Osteoblast (primary cell): ENCODE measurements at regions not wholly inside any gene's neighbourhood (a gene's known extent, or its start where the extent isn't known, plus 50 kb on each side); places are given as distances from the start of the nearest gene placed in this dataset.
"Not testable (repeated sequence)": the region's sequence is repeated elsewhere in the genome, so short reads cannot be mapped to it uniquely, and the experiment has no call there.

Experiments
- DNase-seq: peaks from one replicate; pipeline ENCODE4 v3.0.0; 2011; ENCODE audit warnings: low spot score, mixed read lengths; ENCODE audit not compliant: insufficient read length; ENCODE audit errors: missing footprints
- H2AFZ ChIP-seq: 2 replicates; pipeline ENCODE4 v1.6.0; 2011; ENCODE audit warnings: mild to moderate bottlenecking, low read length
- H3K27ac ChIP-seq: 2 replicates; pipeline ENCODE4 v1.5.1; 2011; ENCODE audit warnings: mild to moderate bottlenecking, low read depth, low read length, moderate library complexity
- H3K27me3 ChIP-seq: 2 replicates; pipeline ENCODE4 v1.6.0; 2012; ENCODE audit warnings: mild to moderate bottlenecking, control low read depth, inconsistent platforms, low read length, moderate library complexity; ENCODE audit not compliant: insufficient read depth
- H3K36me3 ChIP-seq: 2 replicates; pipeline ENCODE4 v1.5.1; 2011; ENCODE audit warnings: mild to moderate bottlenecking, low read length, control low read depth, moderate library complexity; ENCODE audit not compliant: insufficient read depth
- H3K4me1 ChIP-seq: 2 replicates; pipeline ENCODE4 v1.5.1; 2011; ENCODE audit warnings: mild to moderate bottlenecking, low read length, control low read depth, moderate library complexity; ENCODE audit not compliant: insufficient read depth
- H3K4me2 ChIP-seq: 2 replicates; pipeline ENCODE4 v1.6.0; 2011; ENCODE audit warnings: mild to moderate bottlenecking, low read length; ENCODE audit not compliant: insufficient read depth
- H3K4me3 ChIP-seq: fragments of 200-600 bp; sonication (generic); 3 replicates; pipeline ENCODE4 v1.5.1; 2012; ENCODE audit warnings: mild to moderate bottlenecking, low read length, inconsistent platforms; ENCODE audit not compliant: insufficient read depth
- H3K79me2 ChIP-seq: 2 replicates; pipeline ENCODE4 v1.6.0; 2012; ENCODE audit warnings: mild to moderate bottlenecking, low read length, control low read depth, inconsistent platforms; ENCODE audit not compliant: insufficient read depth
- H3K9me3 ChIP-seq: 2 replicates; pipeline ENCODE4 v1.5.1; 2011; ENCODE audit warnings: low read depth, low read length, control low read depth
- H4K20me1 ChIP-seq: 2 replicates; pipeline ENCODE4 v1.6.0; 2012; ENCODE audit warnings: mild to moderate bottlenecking, low read length, control low read depth; ENCODE audit not compliant: insufficient read depth
- TF ChIP-seq, protein P1 (sequence below): IDR thresholded peaks from 2 replicates; pipeline ENCODE4 v1.5.1; 2011; ENCODE audit warnings: mild to moderate bottlenecking, low read depth, low read length, moderate library complexity; ENCODE audit errors: extremely low read depth

DNA sequence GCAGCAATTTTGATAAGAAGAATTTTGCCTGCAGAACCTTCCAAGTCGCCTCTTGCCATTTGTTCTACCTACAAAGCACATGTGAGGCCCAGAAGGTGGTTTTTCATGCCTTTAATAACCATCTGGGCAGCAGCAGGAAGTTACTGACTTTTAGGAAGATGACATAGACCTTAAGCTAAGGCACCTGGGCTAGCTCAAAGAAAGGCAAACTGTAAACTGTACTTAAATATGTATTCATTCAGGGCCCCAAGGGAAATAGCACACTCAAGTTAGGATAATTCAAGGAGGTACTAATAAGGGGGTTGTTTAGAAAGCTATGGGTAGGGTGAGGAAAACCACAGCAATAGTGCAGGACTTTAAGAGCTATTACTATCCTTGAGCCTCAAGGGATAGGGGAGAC is 57.3 kb upstream of the HSPB3 start:
- TF ChIP-seq, protein P1, sequence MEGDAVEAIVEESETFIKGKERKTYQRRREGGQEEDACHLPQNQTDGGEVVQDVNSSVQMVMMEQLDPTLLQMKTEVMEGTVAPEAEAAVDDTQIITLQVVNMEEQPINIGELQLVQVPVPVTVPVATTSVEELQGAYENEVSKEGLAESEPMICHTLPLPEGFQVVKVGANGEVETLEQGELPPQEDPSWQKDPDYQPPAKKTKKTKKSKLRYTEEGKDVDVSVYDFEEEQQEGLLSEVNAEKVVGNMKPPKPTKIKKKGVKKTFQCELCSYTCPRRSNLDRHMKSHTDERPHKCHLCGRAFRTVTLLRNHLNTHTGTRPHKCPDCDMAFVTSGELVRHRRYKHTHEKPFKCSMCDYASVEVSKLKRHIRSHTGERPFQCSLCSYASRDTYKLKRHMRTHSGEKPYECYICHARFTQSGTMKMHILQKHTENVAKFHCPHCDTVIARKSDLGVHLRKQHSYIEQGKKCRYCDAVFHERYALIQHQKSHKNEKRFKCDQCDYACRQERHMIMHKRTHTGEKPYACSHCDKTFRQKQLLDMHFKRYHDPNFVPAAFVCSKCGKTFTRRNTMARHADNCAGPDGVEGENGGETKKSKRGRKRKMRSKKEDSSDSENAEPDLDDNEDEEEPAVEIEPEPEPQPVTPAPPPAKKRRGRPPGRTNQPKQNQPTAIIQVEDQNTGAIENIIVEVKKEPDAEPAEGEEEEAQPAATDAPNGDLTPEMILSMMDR, result no peak
- no peaks in the 10 kb centered on the region for H4K20me1 ChIP-seq
- no peak for DNase-seq

DNA sequence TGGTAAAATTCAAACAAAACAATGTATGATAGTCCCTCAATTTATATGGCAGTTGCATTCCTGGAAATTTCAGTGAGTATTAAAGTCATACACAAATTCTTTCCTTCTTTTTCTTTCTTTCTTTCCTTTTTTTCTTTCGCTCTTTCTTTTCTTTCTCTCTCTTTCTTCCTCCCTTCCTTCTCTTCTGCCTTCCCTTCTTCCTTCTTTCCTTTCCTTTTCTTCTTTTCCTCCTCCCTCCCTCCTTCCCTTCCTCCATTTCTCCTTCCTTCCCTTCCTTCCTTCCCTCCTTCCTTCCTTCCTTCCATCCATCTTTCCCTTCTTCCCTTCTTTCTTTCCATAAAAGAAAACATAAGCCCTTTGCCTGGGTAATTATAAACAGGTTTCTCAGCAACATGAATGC is 58.1 kb upstream of the HSPB3 start:
- Histone ChIP-seq H3K27ac (no peak overlapping the region), H4K20me1 (no peaks in the 10 kb centered on the region), H3K27me3 (no peaks in the 10 kb centered on the region), H3K79me2 (no peaks in the 10 kb centered on the region), H3K4me2 (no peak overlapping the region), H3K4me3 (no peak overlapping the region), H3K4me1 (no peaks in the 10 kb centered on the region), H2AFZ (no peak overlapping the region), H3K9me3 (no peaks in the 10 kb centered on the region), H3K36me3 (no peaks in the 10 kb centered on the region)
- TF ChIP-seq, protein P1, result no peak
- DNase-seq, result no peak

More for the DNA sequence above, 57.3 kb upstream of the HSPB3 start:
- no peaks in the 10 kb centered on the region for H3K36me3 ChIP-seq
- H3K4me2 ChIP-seq, result no peak overlapping the region
- no peaks in the 10 kb centered on the region for H3K27me3 ChIP-seq
- H3K4me3 ChIP-seq, result no peak overlapping the region
- H3K27ac ChIP-seq, result no peak overlapping the region
- H2AFZ ChIP-seq, result no peak overlapping the region
- H3K4me1 ChIP-seq, result no peaks in the 10 kb centered on the region
- no peaks in the 10 kb centered on the region for H3K9me3 ChIP-seq
- H3K79me2 ChIP-seq, result no peaks in the 10 kb centered on the region

DNA sequence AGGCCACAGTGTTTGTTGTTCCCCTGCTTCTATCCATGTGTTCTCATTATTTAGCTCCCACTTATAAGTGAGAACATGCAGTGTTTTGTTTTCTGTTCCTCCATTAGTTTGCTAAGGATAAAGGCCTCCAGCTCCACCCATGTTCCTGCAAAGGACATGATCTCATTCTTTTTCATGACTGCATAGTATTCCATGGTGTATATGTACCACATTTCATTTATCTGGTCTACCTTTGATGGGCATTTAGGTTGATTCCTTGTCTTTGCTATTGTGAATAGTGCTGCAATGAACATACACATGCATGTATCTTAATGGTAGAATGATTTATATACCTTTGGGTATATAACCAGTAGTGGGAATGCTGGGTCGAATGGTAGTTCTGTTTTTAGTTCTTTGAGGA is 62.5 kb upstream of the HSPB3 start:
- H3K4me2 ChIP-seq, DNase-seq, H3K9me3 ChIP-seq, H3K4me1 ChIP-seq, H4K20me1 ChIP-seq, H3K4me3 ChIP-seq, H3K27me3 ChIP-seq, H2AFZ ChIP-seq, H3K27ac ChIP-seq, H3K79me2 ChIP-seq, H3K36me3 ChIP-seq: not testable (repeated sequence)

DNA sequence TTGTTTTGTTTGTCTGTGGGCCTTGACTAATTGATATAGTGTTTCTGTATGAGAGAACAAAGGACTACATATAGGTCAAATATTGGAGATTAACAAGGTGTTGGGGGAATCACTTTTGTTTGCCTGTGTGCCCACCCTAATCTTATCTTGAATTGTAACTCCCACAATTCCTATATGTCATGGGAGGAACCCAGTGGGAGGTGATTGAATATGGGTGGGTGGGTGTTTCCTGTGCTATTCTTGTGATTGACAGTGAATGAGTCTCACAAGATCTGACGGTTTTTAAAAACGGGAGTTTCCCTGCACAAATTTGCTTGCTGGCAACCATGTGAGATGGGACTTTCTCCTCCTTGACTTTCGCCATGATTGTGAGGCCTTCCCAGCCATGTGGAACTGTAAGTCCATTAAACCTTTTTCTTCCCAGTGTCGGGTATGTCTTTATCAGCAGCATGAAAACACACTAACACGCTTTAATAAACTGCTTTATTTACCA is 64.9 kb upstream of the HSPB3 start:
- no peaks in the 10 kb centered on the region for H3K9me3 ChIP-seq
- no peaks in the 10 kb centered on the region for H3K79me2 ChIP-seq
- no peak overlapping the region for H3K27ac ChIP-seq
- no peaks in the 10 kb centered on the region for H4K20me1 ChIP-seq
- TF ChIP-seq, protein P1, result no peak
- peaks cover 15% of the 10 kb centered on the region for H3K4me1 ChIP-seq
- no peak for DNase-seq
- H3K4me3 ChIP-seq, result no peak overlapping the region
- no peaks in the 10 kb centered on the region for H3K36me3 ChIP-seq
- H2AFZ ChIP-seq, result no peak overlapping the region
- no peak overlapping the region for H3K4me2 ChIP-seq
- no peaks in the 10 kb centered on the region for H3K27me3 ChIP-seq

DNA sequence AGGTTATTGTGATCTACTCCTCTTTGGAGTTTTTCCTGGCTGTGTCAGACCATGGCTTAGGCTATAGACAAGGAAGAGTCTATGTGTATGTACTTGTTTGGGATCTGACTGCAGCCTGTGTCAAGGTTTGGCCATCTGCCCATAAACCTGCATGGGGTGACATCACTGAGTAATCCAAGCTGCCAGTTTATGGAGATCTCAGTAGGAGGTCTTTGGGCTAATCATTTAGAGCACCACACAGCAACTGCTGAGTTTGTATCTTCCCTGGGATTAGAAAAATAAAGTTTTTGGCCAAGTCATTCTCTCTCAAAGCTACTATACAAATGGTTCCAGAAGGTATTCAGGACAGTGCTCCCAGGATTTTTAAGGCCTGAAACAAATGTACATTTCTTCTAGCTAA is 65.5 kb upstream of the HSPB3 start:
- Histone ChIP-seq H3K4me3 (no peak overlapping the region), H4K20me1 (no peaks in the 10 kb centered on the region), H3K4me1 (peaks cover 15% of the 10 kb centered on the region), H3K4me2 (no peak overlapping the region), H3K79me2 (no peaks in the 10 kb centered on the region), H2AFZ (no peak overlapping the region), H3K36me3 (no peaks in the 10 kb centered on the region), H3K9me3 (no peaks in the 10 kb centered on the region), H3K27ac (no peak overlapping the region), H3K27me3 (no peaks in the 10 kb centered on the region)
- TF ChIP-seq, protein P1, result no peak
- peak; percentile 64 for DNase-seq

DNA sequence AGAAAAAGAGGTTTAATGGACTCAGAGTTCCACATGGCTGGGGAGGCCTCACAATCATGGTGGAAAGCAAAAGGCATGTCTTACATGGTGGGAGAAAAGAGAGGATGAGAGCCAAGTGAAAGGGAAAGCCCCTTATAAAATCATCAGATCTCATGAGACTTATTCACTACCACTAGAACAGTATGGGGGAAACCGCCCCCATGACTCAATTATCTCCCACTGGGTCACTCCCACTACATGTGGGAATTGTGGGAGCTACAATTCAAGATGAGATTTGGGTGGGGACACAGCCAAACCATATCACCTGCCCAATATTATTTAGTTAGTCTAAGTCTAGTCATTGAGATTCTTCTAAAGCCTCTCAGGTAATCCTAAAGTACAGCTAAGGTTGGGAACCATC is 66.1 kb upstream of the HSPB3 start:
- H3K4me2 ChIP-seq, result not testable (repeated sequence)

More for the DNA sequence above, 66.1 kb upstream of the HSPB3 start:
- not testable (repeated sequence) for H3K4me3 ChIP-seq, H4K20me1 ChIP-seq, H2AFZ ChIP-seq, H3K27me3 ChIP-seq, H3K9me3 ChIP-seq, H3K27ac ChIP-seq, H3K36me3 ChIP-seq, H3K79me2 ChIP-seq, DNase-seq
- H3K4me1 ChIP-seq, result peaks cover 15% of the 10 kb centered on the region
